GM23248 (cell line): ENCODE measurements at regions not wholly inside any gene's neighbourhood (a gene's known extent, or its start where the extent isn't known, plus 50 kb on each side); places are given as distances from the start of the nearest gene placed in this dataset.

Experiments used
- DNase-seq: peaks from one replicate; pipeline ENCODE4 v3.0.0-alpha.2; 2015
- H2AFZ ChIP-seq: fragments of 200-600 bp; sonication (generic); 2 replicates; pipeline ENCODE4 v1.6.1; 2016; ENCODE audit warnings: antibody characterized with exemption
- H3F3A ChIP-seq: fragments of 200-600 bp; sonication (generic); 2 replicates; pipeline ENCODE4 v1.6.1; 2016; ENCODE audit warnings: mild to moderate bottlenecking, antibody characterized with exemption, mixed run types; ENCODE audit not compliant: insufficient read depth
- H3K27ac ChIP-seq: fragments of 200-600 bp; sonication (generic); 2 replicates; pipeline ENCODE4 v1.5.1; 2016; ENCODE audit warnings: mild to moderate bottlenecking
- H3K27me3 ChIP-seq: fragments of 200-600 bp; sonication (generic); replicated peaks from 2 replicates; pipeline ENCODE4 v1.6.1; 2016; ENCODE audit warnings: mild to moderate bottlenecking; ENCODE audit not compliant: insufficient read depth
- H3K36me3 ChIP-seq: fragments of 200-600 bp; sonication (generic); 2 replicates; pipeline ENCODE4 v1.6.1; 2016; ENCODE audit warnings: low read depth, mild to moderate bottlenecking
- H3K4me1 ChIP-seq: fragments of 200-600 bp; sonication (generic); 2 replicates; pipeline ENCODE4 v1.6.1; 2016; ENCODE audit warnings: mild to moderate bottlenecking; ENCODE audit not compliant: insufficient read depth
- H3K4me2 ChIP-seq: fragments of 200-600 bp; sonication (generic); one replicate; pipeline ENCODE4 v1.6.1; 2016; ENCODE audit warnings: mild to moderate bottlenecking; ENCODE audit not compliant: unreplicated experiment
- H3K4me3 ChIP-seq: fragments of 200-600 bp; sonication (generic); 2 replicates; pipeline ENCODE4 v1.5.1; 2016; ENCODE audit warnings: mild to moderate bottlenecking
- H3K79me2 ChIP-seq: fragments of 200-600 bp; sonication (generic); 2 replicates; pipeline ENCODE4 v1.6.1; 2016; ENCODE audit warnings: mild to moderate bottlenecking; ENCODE audit not compliant: insufficient read depth
- H3K9ac ChIP-seq: fragments of 200-600 bp; sonication (generic); 2 replicates; pipeline ENCODE4 v1.6.1; 2016; ENCODE audit warnings: mild to moderate bottlenecking
- H3K9me2 ChIP-seq: fragments of 200-600 bp; sonication (generic); 2 replicates; pipeline ENCODE4 v1.6.1; 2016; ENCODE audit warnings: mixed run types, mild to moderate bottlenecking, moderate library complexity; ENCODE audit not compliant: insufficient read depth
- H3K9me3 ChIP-seq: fragments of 200-600 bp; sonication (generic); one replicate; pipeline ENCODE4 v1.6.1; 2017; ENCODE audit warnings: low read depth
- H4K20me1 ChIP-seq: fragments of 200-600 bp; sonication (generic); 2 replicates; pipeline ENCODE4 v1.6.0; 2016; ENCODE audit not compliant: insufficient read depth
- EZH2 ChIP-seq: fragments of 200-600 bp; sonication (generic); IDR thresholded peaks from 2 replicates; pipeline ENCODE4 v1.6.1; 2018; ENCODE audit warnings: antibody characterized with exemption, mild to moderate bottlenecking; ENCODE audit not compliant: insufficient read depth, poor library complexity, severe bottlenecking
- EZH2phosphoT487 ChIP-seq: fragments of 200-600 bp; sonication (generic); IDR thresholded peaks from 2 replicates; pipeline ENCODE4 v1.6.1; 2018; ENCODE audit warnings: antibody characterized with exemption, moderate library complexity, mild to moderate bottlenecking, low read depth; ENCODE audit not compliant: insufficient read depth
- WGBS, 2 experiments: methylation state at CpG; one replicate each; pipeline ENCODE4 v1.1.6; 2015 to 2017; ENCODE audit warnings: low lambda C conversion rate in 2 of 2, low coverage in 1 of 2; ENCODE audit errors: missing lambda C conversion rate in 2 of 2; 5-methylcytosine and 5-hydroxymethylcytosine counted together
- in situ Hi-C: fragments of 300-500 bp; cut with MboI; formaldehyde crosslinking; loops from 2 replicates; pipeline ENCODE4 v1.15.0; 2020

DNA sequence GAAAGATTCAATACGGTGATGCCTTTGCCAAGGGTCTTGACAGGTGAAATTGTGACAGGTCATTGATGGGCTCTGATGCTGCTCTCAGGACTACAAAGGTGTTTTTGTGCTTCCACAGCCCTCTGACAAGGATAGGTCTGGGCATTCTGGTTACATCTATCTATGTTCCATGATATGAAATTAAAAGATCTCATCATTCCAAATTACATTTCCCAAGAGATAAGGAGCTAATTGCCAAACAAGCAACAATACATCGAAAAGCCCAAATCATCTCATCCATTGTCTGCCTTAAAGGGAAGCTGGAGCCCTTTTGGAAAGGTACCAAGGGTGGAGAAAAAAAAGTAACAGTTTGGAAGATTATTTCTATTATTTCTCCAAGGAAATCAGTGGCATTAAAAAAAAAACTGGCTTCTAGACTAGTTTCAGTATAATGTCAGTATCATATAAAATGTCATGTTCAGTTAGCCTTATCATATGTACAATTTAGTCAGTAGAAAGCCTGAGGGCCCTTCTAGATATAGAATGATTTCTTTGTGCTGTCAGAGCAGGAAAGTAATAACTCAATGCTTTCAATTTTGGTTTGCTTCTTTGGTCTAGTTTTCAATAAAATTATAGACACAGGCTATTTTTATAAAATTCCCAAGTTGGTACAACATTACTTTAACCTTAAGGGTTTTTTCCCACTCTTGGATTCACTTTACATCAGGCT is 224.5 kb upstream of the GPRIN3 start:
- in situ Hi-C loops: no loop called here
- Histone ChIP-seq H3K4me3 (no peak overlapping the region), H3K27me3 (0 out of 2 replicates have a peak, but pooled peaks cover 11% of the 10 kb centered on the region), H3K79me2 (no peaks in the 10 kb centered on the region), H3K36me3 (no peaks in the 10 kb centered on the region), H3K27ac (no peak overlapping the region), H2AFZ (no peak overlapping the region), H3K9ac (no peak overlapping the region), H3K4me1 (no peaks in the 10 kb centered on the region), H3K9me3 (no peaks in the 10 kb centered on the region), H3K9me2 (no peaks in the 10 kb centered on the region), H3K4me2 (no peak overlapping the region), H3F3A (no peaks in the 10 kb centered on the region), H4K20me1 (no peaks in the 10 kb centered on the region)
- WGBS, 2 experiments: 23 to 32% methylated on average over 2 of the region's 2 CpGs
- no peak for DNase-seq
- TF ChIP-seq EZH2phosphoT487: no peak

DNA sequence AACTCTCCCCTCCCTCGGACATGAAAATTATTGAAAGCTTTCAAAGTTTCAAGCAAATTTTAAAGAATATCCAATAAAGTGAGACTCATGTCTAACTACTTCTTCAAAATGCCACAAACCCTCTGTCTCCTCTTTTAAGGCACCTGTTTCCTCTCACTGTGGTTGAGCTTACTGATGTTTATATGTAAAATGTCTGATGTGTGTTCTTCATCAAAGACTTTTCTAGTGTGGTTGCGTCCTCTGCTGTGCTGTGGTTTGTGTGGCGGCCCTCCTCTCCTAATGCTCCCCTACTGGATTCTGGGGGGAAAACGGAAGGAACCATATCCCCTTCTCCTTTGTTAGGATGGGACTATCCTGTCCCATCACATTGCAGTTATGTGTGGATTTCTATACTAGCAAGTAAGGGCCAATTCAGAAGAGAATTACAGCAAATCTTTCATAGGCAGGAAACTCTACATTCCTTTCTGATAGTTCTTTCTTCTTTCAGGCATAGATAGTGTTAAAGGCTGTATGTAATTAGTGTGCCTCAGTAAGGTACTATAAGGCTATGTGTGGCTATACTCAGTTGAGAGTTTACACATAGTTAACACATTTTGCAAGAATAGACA is 221.0 kb upstream of the GPRIN3 start:
- H2AFZ ChIP-seq: no peak overlapping the region
- no peak overlapping the region for H3K27ac ChIP-seq
- H3K4me1 ChIP-seq: no peaks in the 10 kb centered on the region
- H4K20me1 ChIP-seq: no peaks in the 10 kb centered on the region
- no peak overlapping the region for H3K4me3 ChIP-seq
- H3K36me3 ChIP-seq: no peaks in the 10 kb centered on the region
- in situ Hi-C loops: no loop called here
- H3K79me2 ChIP-seq: no peaks in the 10 kb centered on the region
- no peaks in the 10 kb centered on the region for H3K9me2 ChIP-seq
- no peaks in the 10 kb centered on the region for H3K9me3 ChIP-seq
- no peak overlapping the region for H3K9ac ChIP-seq
- 0 out of 2 replicates have a peak, but pooled peaks cover 11% of the 10 kb centered on the region for H3K27me3 ChIP-seq
- WGBS, 2 experiments: 10 to 13% methylated on average over 4 of the region's 4 CpGs
- no peak overlapping the region for H3K4me2 ChIP-seq
- TF ChIP-seq EZH2phosphoT487 (no peak), EZH2 (no peak)
- DNase-seq: no peak
- H3F3A ChIP-seq: no peaks in the 10 kb centered on the region

DNA sequence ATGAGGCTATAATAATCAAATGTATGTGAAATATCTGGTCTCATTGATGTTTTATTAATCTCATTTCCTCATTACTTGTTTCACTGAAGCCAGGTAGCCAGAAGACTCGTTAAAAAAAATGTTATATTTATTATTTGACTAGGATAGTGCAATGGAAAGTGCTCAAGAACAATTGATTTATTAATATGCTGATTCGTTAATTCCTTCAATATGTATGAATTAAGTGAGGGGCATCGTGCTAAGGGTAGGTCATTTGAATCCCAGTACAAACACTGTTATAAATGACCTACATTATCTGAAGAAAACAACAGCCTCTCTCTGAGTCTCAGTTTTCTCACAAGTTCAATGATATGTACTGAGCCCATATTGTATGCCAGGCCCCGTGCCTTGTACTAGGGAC is 214.2 kb upstream of the GPRIN3 start:
- no peak overlapping the region for H3K4me3 ChIP-seq
- H3F3A ChIP-seq: no peaks in the 10 kb centered on the region
- TF ChIP-seq EZH2phosphoT487: no peak
- WGBS, 2 experiments: 27 to 31% methylated on average over 4 of the region's 4 CpGs
- no peaks in the 10 kb centered on the region for H3K9me3 ChIP-seq
- no peaks in the 10 kb centered on the region for H3K36me3 ChIP-seq
- no peak overlapping the region for H3K4me2 ChIP-seq
- H3K27ac ChIP-seq: no peak overlapping the region
- H3K9me2 ChIP-seq: no peaks in the 10 kb centered on the region
- no peaks in the 10 kb centered on the region for H4K20me1 ChIP-seq
- no peak for DNase-seq
- H3K4me1 ChIP-seq: no peaks in the 10 kb centered on the region
- no peak overlapping the region for H3K9ac ChIP-seq
- H2AFZ ChIP-seq: no peak overlapping the region
- in situ Hi-C loops: no loop called here
- 0 out of 2 replicates have a peak, but pooled peaks cover 9% of the 10 kb centered on the region for H3K27me3 ChIP-seq
- H3K79me2 ChIP-seq: no peaks in the 10 kb centered on the region

DNA sequence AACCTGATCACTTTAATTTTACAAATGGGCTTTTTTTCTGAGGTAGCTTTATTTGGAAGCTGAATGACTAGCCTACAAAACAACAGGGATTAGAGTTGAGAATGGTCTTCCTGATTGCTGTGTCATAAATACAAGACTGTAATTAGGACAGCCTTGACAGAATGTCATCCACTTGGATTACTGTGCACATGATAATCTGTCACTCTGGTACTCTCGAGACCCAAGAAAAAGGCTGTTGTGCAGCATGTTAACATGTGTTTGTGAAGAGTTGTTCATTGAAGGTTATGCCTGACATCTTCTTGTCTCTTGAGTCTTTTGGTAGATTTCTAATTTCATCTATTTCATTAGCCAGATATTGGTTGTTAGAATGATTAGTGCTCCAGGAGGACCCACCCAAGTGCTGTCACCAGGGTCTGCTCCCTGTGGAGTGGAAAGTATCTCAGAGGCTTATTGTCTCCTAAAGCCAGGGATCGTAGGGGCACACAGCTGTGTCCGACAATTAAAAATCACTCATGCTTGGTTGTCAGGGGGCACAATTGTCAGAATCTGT is 212.2 kb upstream of the GPRIN3 start:
- H3F3A ChIP-seq: no peaks in the 10 kb centered on the region
- in situ Hi-C loops: no loop called here

More for the DNA sequence above, 212.2 kb upstream of the GPRIN3 start:
- H2AFZ ChIP-seq: no peak overlapping the region
- H3K27me3 ChIP-seq: peaks cover 9% of the 10 kb centered on the region; the same call in 1 of the 2 replicates
- no peak overlapping the region for H3K4me3 ChIP-seq
- H3K4me1 ChIP-seq: no peaks in the 10 kb centered on the region
- no peaks in the 10 kb centered on the region for H3K36me3 ChIP-seq
- no peaks in the 10 kb centered on the region for H3K9me3 ChIP-seq
- no peak overlapping the region for H3K27ac ChIP-seq
- DNase-seq: no peak
- no peak for TF ChIP-seq EZH2
- TF ChIP-seq EZH2phosphoT487: no peak
- H4K20me1 ChIP-seq: no peaks in the 10 kb centered on the region
- no peaks in the 10 kb centered on the region for H3K79me2 ChIP-seq
- no peak overlapping the region for H3K9ac ChIP-seq
- no peak overlapping the region for H3K4me2 ChIP-seq
- H3K9me2 ChIP-seq: no peaks in the 10 kb centered on the region
- WGBS, 2 experiments: 22 to 26% methylated on average over 3 of the region's 3 CpGs
